GM12872 (cell line): ENCODE measurements at regions not wholly inside any gene's neighbourhood (a gene's known extent, or its start where the extent isn't known, plus 50 kb on each side); places are given as distances from the start of the nearest gene placed in this dataset.

ENCODE experiments used
- TF ChIP-seq, protein P1 (sequence below): IDR thresholded peaks from 3 replicates; pipeline ENCODE4 v1.5.1; 2011; ENCODE audit warnings: low read depth, mild to moderate bottlenecking, low read length, moderate library complexity; ENCODE audit not compliant: insufficient read depth

DNA sequence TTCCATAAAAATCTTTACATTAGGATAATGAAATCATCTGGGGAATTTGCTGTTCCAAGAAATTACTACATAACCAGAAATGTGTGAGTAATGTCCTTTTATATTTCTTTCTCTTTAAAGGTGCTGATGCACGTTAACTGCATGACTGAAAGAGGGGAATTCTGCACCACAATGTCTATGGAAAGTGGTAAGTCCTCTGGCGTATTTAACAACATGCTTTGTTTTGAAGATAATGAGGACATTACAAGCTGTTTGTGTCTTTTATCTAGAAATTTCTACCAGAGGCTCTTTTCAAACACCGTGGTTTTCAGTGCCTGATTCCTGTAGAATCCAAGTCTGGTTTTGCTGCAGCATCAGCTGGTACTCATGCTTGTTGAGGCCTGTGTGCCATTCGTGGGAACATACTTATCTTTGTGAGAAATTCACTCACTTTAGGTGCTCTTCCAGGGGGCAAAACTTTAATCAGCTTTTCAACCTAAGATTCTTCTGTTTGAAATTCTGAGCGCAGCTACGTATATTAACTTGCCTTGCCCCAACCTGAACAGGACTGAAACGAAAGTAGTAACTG, 257.2 kb downstream of the PDHA2 start:
- TF ChIP-seq, protein P1, sequence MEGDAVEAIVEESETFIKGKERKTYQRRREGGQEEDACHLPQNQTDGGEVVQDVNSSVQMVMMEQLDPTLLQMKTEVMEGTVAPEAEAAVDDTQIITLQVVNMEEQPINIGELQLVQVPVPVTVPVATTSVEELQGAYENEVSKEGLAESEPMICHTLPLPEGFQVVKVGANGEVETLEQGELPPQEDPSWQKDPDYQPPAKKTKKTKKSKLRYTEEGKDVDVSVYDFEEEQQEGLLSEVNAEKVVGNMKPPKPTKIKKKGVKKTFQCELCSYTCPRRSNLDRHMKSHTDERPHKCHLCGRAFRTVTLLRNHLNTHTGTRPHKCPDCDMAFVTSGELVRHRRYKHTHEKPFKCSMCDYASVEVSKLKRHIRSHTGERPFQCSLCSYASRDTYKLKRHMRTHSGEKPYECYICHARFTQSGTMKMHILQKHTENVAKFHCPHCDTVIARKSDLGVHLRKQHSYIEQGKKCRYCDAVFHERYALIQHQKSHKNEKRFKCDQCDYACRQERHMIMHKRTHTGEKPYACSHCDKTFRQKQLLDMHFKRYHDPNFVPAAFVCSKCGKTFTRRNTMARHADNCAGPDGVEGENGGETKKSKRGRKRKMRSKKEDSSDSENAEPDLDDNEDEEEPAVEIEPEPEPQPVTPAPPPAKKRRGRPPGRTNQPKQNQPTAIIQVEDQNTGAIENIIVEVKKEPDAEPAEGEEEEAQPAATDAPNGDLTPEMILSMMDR = no peak

- TF ChIP-seq, protein P1 = no peak
Measured at GRCh38 chr4:96097693-96098092, 257.8 kb downstream of the PDHA2 start.

DNA sequence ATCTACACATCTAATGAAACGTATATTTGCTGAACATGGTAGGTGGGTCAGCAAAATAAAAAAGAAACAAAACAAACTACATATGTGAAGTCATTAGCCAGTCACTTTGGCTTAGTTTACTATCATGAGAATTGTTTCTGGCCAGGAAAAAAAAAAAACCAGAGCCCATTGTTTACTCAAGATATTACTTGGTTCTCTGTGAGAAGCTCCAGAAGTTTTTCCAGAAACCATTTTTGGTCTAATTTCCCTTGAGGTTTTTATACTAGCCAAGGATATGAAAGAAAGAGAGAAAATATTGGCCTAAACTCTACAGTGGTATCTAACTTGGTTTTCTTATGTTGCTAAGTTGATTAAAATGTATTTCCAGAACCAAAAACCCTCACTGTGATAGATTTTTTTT, 259.1 kb downstream of the PDHA2 start:
- TF ChIP-seq, protein P1 = no peak

DNA sequence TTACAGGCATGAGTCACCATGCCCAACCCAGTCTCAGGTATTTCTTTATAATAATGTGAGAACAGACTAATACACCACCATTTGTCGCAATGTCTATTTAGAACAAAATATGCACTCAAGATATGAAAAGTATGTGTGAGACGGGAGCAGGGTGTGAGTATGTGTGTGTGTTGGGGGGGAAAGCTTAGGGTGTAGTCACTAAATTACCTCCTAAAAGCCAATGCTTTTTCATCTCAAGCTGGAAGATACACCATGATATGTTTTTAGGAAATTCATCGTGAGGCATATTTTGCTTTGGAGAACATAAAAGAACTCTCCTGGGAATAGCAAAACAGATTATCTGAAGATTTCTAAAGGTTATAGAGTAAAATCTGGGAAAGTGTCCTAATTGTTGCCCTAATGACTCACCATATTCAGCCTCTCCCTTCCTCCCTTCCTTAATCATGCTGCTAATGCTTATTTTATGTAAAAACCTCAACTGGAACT, 262.7 kb downstream of the PDHA2 start:
- TF ChIP-seq, protein P1 = no peak

GRCh38 chr4:96103086-96103485, 263.2 kb downstream of the PDHA2 start:
- TF ChIP-seq, protein P1 = no peak

DNA sequence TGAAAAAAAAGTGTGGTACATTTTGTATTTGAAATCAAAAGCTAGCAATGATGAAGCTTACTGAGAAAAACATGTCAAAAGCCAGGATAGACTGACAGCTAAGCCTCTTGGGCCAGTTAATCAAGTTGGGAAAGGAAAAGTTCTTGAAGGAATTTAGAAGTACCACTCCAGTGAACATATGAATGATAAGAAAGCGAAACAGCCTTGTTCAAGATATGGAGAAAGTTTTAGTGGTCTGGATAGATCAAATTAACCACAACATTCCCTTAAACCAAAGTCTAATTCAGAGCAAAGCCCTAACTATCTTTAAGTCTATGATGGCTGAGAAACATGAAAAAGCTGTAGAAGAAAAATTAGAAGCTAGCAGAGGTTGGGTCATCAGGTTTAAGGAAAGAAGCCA, 268.3 kb downstream of the PDHA2 start:
- TF ChIP-seq, protein P1 = no peak

- TF ChIP-seq, protein P1 = no peak
Measured at GRCh38 chr4:96112631-96113030, 272.7 kb downstream of the PDHA2 start.
